Esophagus squamous epithelium (tissue), 4 donors: ENCODE measurements at regions not wholly inside any gene's neighbourhood (a gene's known extent, or its start where the extent isn't known, plus 50 kb on each side); places are given as distances from the start of the nearest gene placed in this dataset.

Experiments
- CTCF ChIP-seq, 6 experiments: fragments of 450-650 bp in 4 of 6; fragments of 200-600 bp in 2 of 6; sonication (generic) in 2 of 6; IDR thresholded peaks; one replicate each; pipeline ENCODE4 v1.5.1; 2016 to 2019; ENCODE audit warnings: antibody characterized with exemption in 6 of 6, mild to moderate bottlenecking in 4 of 6, moderate library complexity in 4 of 6
- POLR2A ChIP-seq, 4 donors: fragments of 450-650 bp; IDR thresholded peaks; one replicate each; pipeline ENCODE4 v1.6.1; 2017; ENCODE audit warnings: antibody characterized with exemption in 4 of 4, mild to moderate bottlenecking in 4 of 4, moderate library complexity in 3 of 4

DNA sequence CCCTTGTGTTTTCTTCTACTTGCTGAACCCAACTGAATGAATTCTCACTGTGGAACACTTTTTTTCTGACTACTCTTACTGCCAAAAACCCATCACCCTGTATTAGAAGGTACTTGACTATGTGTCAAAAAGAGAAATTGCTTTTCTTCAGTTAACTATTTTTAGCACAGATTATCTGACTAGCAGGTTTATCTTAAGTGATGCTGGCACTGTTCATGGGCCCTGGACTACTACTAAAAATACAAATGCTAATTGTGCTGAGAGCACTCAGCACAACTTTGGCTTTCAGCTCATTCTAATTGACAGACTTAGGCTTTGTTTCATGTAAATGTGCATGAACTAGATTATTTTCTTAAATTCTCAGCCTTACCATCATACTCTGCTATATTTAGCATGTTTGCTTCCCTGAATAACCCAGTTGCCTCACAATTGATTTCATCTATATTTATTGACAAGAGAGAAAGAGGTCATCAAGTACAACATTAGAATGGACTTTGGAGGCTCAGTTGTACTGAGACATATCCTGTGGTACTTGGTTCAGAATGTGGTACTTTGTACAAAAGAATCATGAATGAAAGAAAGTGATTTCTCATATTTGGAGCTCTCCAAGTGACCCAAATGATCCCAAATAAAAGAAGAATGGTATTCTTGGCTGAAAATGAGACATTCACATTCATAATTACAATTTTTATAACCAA is 478.3 kb downstream of the KCNA4 start:
- TF ChIP-seq POLR2A (IDR thresholded peaks at IDR 0.05): no peak
- no peak for TF ChIP-seq CTCF (IDR thresholded peaks at IDR 0.05)
